Caco-2 (cell line): ENCODE measurements at regions not wholly inside any gene's neighbourhood (a gene's known extent, or its start where the extent isn't known, plus 50 kb on each side); places are given as distances from the start of the nearest gene placed in this dataset.

Experiments
- BruUV-seq: library from RNA; stranded (reverse); fragments of 400-500 nt; replicated peaks from 2 replicates; lab custom pipeline; 2021; lab: Mats Ljungman, UMichigan
- CTCF ChIA-PET: fragments of 300-600 bp; sonication (Branson Sonifier 250); formaldehyde crosslinking; loops from one replicate; lab custom pipeline; 2022; ENCODE audit warnings: antibody characterized with exemption; lab: Charles Lee
- POLR2A ChIA-PET: fragments of 300-600 bp; sonication (Branson Sonifier 250); formaldehyde crosslinking; loops from one replicate; lab custom pipeline; 2022; ENCODE audit warnings: antibody characterized with exemption; lab: Charles Lee
- DNase-seq, 2 experiments: peaks; one replicate each; pipeline versions ENCODE4 v3.0.0 to v3.0.0-alpha.2; 2020 to 2022
- H3K27me3 ChIP-seq: replicated peaks from 2 replicates; pipeline ENCODE4 v1.6.0; 2011; ENCODE audit warnings: low read length; ENCODE audit not compliant: control insufficient read depth, insufficient read depth
- H3K36me3 ChIP-seq: 2 replicates; pipeline ENCODE4 v1.5.1; 2011; ENCODE audit warnings: low read length; ENCODE audit not compliant: control insufficient read depth, insufficient read depth
- H3K4me1 ChIP-seq: fragments of 250-450 bp; sonication (Bioruptor Pico); 2 replicates; pipeline ENCODE4 v1.5.1; 2020; ENCODE audit warnings: mild to moderate bottlenecking
- H3K4me3 ChIP-seq: 2 replicates; pipeline ENCODE4 v1.5.1; 2011; ENCODE audit warnings: low read depth, mild to moderate bottlenecking, control low read depth, low read length
- H3K9me3 ChIP-seq: fragments of 250-450 bp; sonication (Bioruptor Pico); 2 replicates; pipeline ENCODE4 v1.5.1; 2020; ENCODE audit warnings: mild to moderate bottlenecking, moderate library complexity
- H3K27ac Mint-ChIP-seq: one replicate; pipeline ENCODE4 v1.8.0; 2022; ENCODE audit warnings: mixed read lengths; ENCODE audit not compliant: unreplicated experiment
- H3K27me3 Mint-ChIP-seq: one replicate; pipeline ENCODE4 v1.8.0; 2022; ENCODE audit warnings: mixed read lengths; ENCODE audit not compliant: insufficient read depth, unreplicated experiment
- H3K36me3 Mint-ChIP-seq: one replicate; pipeline ENCODE4 v1.8.0; 2022; ENCODE audit warnings: mild to moderate bottlenecking, mixed read lengths; ENCODE audit not compliant: insufficient read depth, unreplicated experiment
- H3K4me1 Mint-ChIP-seq: one replicate; pipeline ENCODE4 v1.8.0; 2022; ENCODE audit warnings: low read depth, mixed read lengths; ENCODE audit not compliant: unreplicated experiment
- H3K4me3 Mint-ChIP-seq: one replicate; pipeline ENCODE4 v1.8.0; 2022; ENCODE audit warnings: mild to moderate bottlenecking, moderate library complexity, mixed read lengths; ENCODE audit not compliant: unreplicated experiment
- H3K9me3 Mint-ChIP-seq: one replicate; pipeline ENCODE4 v1.8.0; 2022; ENCODE audit warnings: mixed read lengths; ENCODE audit not compliant: unreplicated experiment
- intact Hi-C: fragments of 100-400 bp; cut with micrococcal nuclease; formaldehyde crosslinking; loops from one replicate; pipeline ENCODE4 v1.10.0; 2022; ENCODE audit not compliant: unreplicated experiment
- TF ChIP-seq, protein P1 (sequence below), 2 experiments: fragments of 200-600 bp in 1 of 2; IDR thresholded peaks; 1 replicate in 1 of 2; 2 replicates in 1 of 2; pipeline versions ENCODE4 v1.5.1 to v1.8.0; 2011 to 2022; ENCODE audit warnings: antibody characterized with exemption in 1 of 2, control low read depth in 1 of 2, inconsistent platforms in 1 of 2, low read depth in 1 of 2, low read length in 1 of 2, mild to moderate bottlenecking in 1 of 2, moderate library complexity in 1 of 2; ENCODE audit not compliant: insufficient read depth in 1 of 2, severe bottlenecking in 1 of 2, unreplicated experiment in 1 of 2

DNA sequence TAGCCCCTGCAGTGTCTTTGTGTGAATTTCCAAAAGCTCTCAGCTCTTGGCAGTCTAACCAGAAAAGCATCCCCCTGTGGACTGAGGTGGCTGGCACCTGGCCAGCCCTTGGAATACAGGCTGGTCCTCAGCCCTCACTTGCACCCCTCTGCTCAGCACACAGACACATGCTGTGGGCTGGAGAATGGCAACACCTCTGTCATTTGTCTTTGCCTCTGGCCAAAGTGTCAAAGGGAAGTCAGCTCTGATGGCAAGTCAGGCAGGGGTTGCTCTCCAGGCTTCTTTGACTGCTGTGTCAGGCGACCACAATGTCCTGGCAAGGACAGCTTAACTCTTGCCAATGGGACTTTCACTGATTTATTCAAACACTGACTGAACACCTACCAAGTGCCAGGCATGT is 724.8 kb downstream of the INHBA start:
- H3K36me3 Mint-ChIP-seq: no peaks in the 10 kb centered on the region
- no TSS peak for BruUV-seq
- CTCF ChIA-PET: no interaction called here

DNA sequence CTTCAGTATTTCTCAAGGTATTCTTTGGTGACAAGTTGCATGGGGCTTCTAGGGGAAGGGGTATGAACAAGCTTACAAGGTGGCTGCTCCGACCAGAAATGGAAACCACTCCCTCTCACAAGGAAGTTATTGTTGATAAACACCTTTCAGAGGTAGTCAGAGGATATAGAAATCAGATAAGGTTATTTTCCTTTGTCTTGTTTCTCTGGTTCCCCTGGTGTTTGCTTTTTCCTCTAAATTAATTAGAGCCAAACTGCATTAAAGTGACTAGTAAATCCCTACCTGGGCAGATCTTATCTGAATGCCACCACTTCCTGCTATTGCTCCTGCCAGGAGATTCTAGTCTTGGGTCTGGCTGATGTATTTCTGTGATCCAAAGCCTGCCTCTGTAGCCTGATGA is 725.4 kb downstream of the INHBA start:
- BruUV-seq: no TSS peak
- CTCF ChIA-PET: no interaction called here
- no peaks in the 10 kb centered on the region for H3K36me3 ChIP-seq
- Mint-ChIP-seq H3K27ac (no peak overlapping the region), H3K27me3 (no peaks in the 10 kb centered on the region), H3K9me3 (no peaks in the 10 kb centered on the region), H3K4me3 (no peak overlapping the region), H3K4me1 (no peaks in the 10 kb centered on the region), H3K36me3 (no peaks in the 10 kb centered on the region)
- H3K27me3 ChIP-seq: no peaks in the 10 kb centered on the region
- POLR2A ChIA-PET: no interaction called here
- H3K4me3 ChIP-seq: no peak overlapping the region
- intact Hi-C loops: no loop called here
- DNase-seq: no peak
- no peaks in the 10 kb centered on the region for H3K4me1 ChIP-seq
- TF ChIP-seq, protein P1, sequence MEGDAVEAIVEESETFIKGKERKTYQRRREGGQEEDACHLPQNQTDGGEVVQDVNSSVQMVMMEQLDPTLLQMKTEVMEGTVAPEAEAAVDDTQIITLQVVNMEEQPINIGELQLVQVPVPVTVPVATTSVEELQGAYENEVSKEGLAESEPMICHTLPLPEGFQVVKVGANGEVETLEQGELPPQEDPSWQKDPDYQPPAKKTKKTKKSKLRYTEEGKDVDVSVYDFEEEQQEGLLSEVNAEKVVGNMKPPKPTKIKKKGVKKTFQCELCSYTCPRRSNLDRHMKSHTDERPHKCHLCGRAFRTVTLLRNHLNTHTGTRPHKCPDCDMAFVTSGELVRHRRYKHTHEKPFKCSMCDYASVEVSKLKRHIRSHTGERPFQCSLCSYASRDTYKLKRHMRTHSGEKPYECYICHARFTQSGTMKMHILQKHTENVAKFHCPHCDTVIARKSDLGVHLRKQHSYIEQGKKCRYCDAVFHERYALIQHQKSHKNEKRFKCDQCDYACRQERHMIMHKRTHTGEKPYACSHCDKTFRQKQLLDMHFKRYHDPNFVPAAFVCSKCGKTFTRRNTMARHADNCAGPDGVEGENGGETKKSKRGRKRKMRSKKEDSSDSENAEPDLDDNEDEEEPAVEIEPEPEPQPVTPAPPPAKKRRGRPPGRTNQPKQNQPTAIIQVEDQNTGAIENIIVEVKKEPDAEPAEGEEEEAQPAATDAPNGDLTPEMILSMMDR (IDR thresholded peaks at IDR 0.05; ENCODE audit: insufficient read depth in 1 of 2, low read depth in 1 of 2, low read length in 1 of 2, severe bottlenecking in 1 of 2, unreplicated experiment in 1 of 2): no peak
- H3K9me3 ChIP-seq: 0 out of 2 replicates have a peak, but pooled peaks cover 4% of the 10 kb centered on the region

More for the DNA sequence above, 724.8 kb downstream of the INHBA start:
- 0 out of 2 replicates have a peak, but pooled peaks cover 4% of the 10 kb centered on the region for H3K9me3 ChIP-seq
- no peak for DNase-seq
- H3K27me3 ChIP-seq: no peaks in the 10 kb centered on the region
- no peak overlapping the region for H3K4me3 Mint-ChIP-seq
- no peaks in the 10 kb centered on the region for H3K36me3 ChIP-seq
- intact Hi-C loops: no loop called here
- TF ChIP-seq, protein P1 (IDR thresholded peaks at IDR 0.05; ENCODE audit: insufficient read depth in 1 of 2, low read depth in 1 of 2, low read length in 1 of 2, severe bottlenecking in 1 of 2, unreplicated experiment in 1 of 2): no peak
- no peaks in the 10 kb centered on the region for H3K4me1 ChIP-seq
- H3K4me3 ChIP-seq: no peak overlapping the region
- H3K27me3 Mint-ChIP-seq: no peaks in the 10 kb centered on the region
- POLR2A ChIA-PET: no interaction called here
- no peaks in the 10 kb centered on the region for H3K9me3 Mint-ChIP-seq
- H3K27ac Mint-ChIP-seq: no peak overlapping the region
- H3K4me1 Mint-ChIP-seq: no peaks in the 10 kb centered on the region

DNA sequence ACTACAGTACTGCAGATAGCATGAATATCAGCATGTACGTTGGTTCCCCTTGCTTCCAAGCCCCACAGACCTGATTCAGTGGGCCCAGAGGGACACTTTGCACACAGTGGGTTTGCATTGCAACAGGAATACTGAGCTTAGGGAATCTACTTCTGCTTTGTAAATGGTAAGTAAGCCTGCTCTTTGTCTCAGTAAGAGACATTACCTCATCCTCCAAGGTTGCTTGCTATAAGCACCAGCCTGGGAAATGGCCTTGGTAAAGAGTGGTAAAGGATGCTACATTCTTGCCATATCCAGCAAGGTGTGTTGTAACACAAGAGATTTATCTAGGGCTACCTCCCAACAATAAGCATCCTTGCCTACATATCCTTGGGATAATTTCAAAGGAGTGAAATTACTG is 730.5 kb downstream of the INHBA start:
- H3K4me1 Mint-ChIP-seq: no peaks in the 10 kb centered on the region
- no peak for DNase-seq
- ChIA-PET POLR2A (no interaction called here), CTCF (no interaction called here)
- Histone ChIP-seq H3K4me3 (no peak overlapping the region), H3K4me1 (no peaks in the 10 kb centered on the region), H3K9me3 (0 out of 2 replicates have a peak, but pooled peaks cover 4% of the 10 kb centered on the region), H3K36me3 (no peaks in the 10 kb centered on the region), H3K27me3 (no peaks in the 10 kb centered on the region)
- H3K27ac Mint-ChIP-seq: no peak overlapping the region
- TF ChIP-seq, protein P1 (IDR thresholded peaks at IDR 0.05; ENCODE audit: insufficient read depth in 1 of 2, low read depth in 1 of 2, low read length in 1 of 2, severe bottlenecking in 1 of 2, unreplicated experiment in 1 of 2): no peak
- H3K9me3 Mint-ChIP-seq: no peaks in the 10 kb centered on the region
- H3K27me3 Mint-ChIP-seq: no peaks in the 10 kb centered on the region
- no TSS peak for BruUV-seq
- no peak overlapping the region for H3K4me3 Mint-ChIP-seq
- no peaks in the 10 kb centered on the region for H3K36me3 Mint-ChIP-seq
- intact Hi-C loops: no loop called here
